Lower lobe of right lung (tissue), 2 donors: ENCODE measurements at regions not wholly inside any gene's neighbourhood (a gene's known extent, or its start where the extent isn't known, plus 50 kb on each side); places are given as distances from the start of the nearest gene placed in this dataset.

Experiments
- ATAC-seq, 2 donors: fragments of 200-7000 bp; cut with Tn5 transposase; one replicate each; pipeline ENCODE4 v1.9.1; 2020 to 2022; ENCODE audit warnings: mild to moderate bottlenecking in 2 of 2, moderate library complexity in 2 of 2
- DNase-seq: peaks from one replicate; pipeline ENCODE4 v3.0.0-alpha.2; 2020
- H3K27ac ChIP-seq: fragments of 200-600 bp; one replicate; pipeline ENCODE4 v1.8.0; 2022
- H3K27me3 ChIP-seq: fragments of 200-600 bp; one replicate; pipeline ENCODE4 v1.8.0; 2022; ENCODE audit warnings: low read depth
- H3K36me3 ChIP-seq: fragments of 200-600 bp; one replicate; pipeline ENCODE4 v1.8.0; 2022; ENCODE audit warnings: mild to moderate bottlenecking
- H3K4me1 ChIP-seq: fragments of 200-600 bp; one replicate; pipeline ENCODE4 v1.8.0; 2022
- H3K4me3 ChIP-seq: fragments of 200-600 bp; one replicate; pipeline ENCODE4 v1.8.0; 2022; ENCODE audit warnings: mild to moderate bottlenecking
- H3K9me3 ChIP-seq: fragments of 200-600 bp; one replicate; pipeline ENCODE4 v1.8.0; 2022
- CTCF ChIP-seq: fragments of 200-600 bp; IDR thresholded peaks from one replicate; pipeline ENCODE4 v1.8.0; 2022; ENCODE audit warnings: antibody characterized with exemption, mild to moderate bottlenecking
- intact Hi-C: fragments of 100-400 bp; cut with DNase I; formaldehyde crosslinking; loops from one replicate; pipeline ENCODE4 v1.11.0; 2022
- donor health status: DM: no; HTN: yes; CAD: no; lungs with severe emphysema.

GRCh38 chr4:34279011-34279410 lies 1965.3 kb downstream of the ARAP2 start:
- no peaks in the 10 kb centered on the region for H3K27me3 ChIP-seq
- ATAC-seq = no peak
- DNase-seq = no peak
- TF ChIP-seq CTCF = no peak
- intact Hi-C loops = no loop called here
- H3K4me1 ChIP-seq = no peaks in the 10 kb centered on the region
- no peak overlapping the region for H3K27ac ChIP-seq
- no peaks in the 10 kb centered on the region for H3K9me3 ChIP-seq
- no peaks in the 10 kb centered on the region for H3K36me3 ChIP-seq
- H3K4me3 ChIP-seq = no peak overlapping the region

GRCh38 chr4:34280131-34280530 lies 1964.2 kb downstream of the ARAP2 start:
- no peak for TF ChIP-seq CTCF
- no peak overlapping the region for H3K27ac ChIP-seq
- H3K4me3 ChIP-seq = no peak overlapping the region
- no peaks in the 10 kb centered on the region for H3K4me1 ChIP-seq
- ATAC-seq (no peak), DNase-seq (no peak)
- intact Hi-C loops = no loop called here
- H3K27me3 ChIP-seq = no peaks in the 10 kb centered on the region
- no peaks in the 10 kb centered on the region for H3K9me3 ChIP-seq
- H3K36me3 ChIP-seq = no peaks in the 10 kb centered on the region

- DNase-seq (no peak), ATAC-seq (no peak)
- Histone ChIP-seq H3K27ac (no peak overlapping the region), H3K9me3 (no peaks in the 10 kb centered on the region), H3K27me3 (no peaks in the 10 kb centered on the region), H3K4me3 (no peak overlapping the region), H3K4me1 (no peaks in the 10 kb centered on the region), H3K36me3 (no peaks in the 10 kb centered on the region)
- intact Hi-C loops = no loop called here
- no peak for TF ChIP-seq CTCF
These were observed 1962.5 kb downstream of the ARAP2 start for GRCh38 chr4:34281826-34282225.

GRCh38 chr4:34289489-34289888 lies 1954.8 kb downstream of the ARAP2 start:
- Histone ChIP-seq H3K4me1 (no peaks in the 10 kb centered on the region), H3K4me3 (no peak overlapping the region), H3K9me3 (no peaks in the 10 kb centered on the region), H3K27me3 (no peaks in the 10 kb centered on the region), H3K27ac (no peak overlapping the region), H3K36me3 (no peaks in the 10 kb centered on the region)
- no peak for ATAC-seq
- intact Hi-C loops = no loop called here
- DNase-seq = no peak
- no peak for TF ChIP-seq CTCF

- H3K36me3 ChIP-seq = no peaks in the 10 kb centered on the region
- intact Hi-C loops = no loop called here
- TF ChIP-seq CTCF = no peak
- no peaks in the 10 kb centered on the region for H3K27me3 ChIP-seq
- H3K27ac ChIP-seq = no peak overlapping the region
- H3K4me1 ChIP-seq = no peaks in the 10 kb centered on the region
- H3K9me3 ChIP-seq = no peaks in the 10 kb centered on the region
- no peak for ATAC-seq
- no peak overlapping the region for H3K4me3 ChIP-seq
- DNase-seq = no peak
These were observed 1954.4 kb downstream of the ARAP2 start for GRCh38 chr4:34289962-34290361.

- Histone ChIP-seq H3K27me3 (no peaks in the 10 kb centered on the region), H3K27ac (no peak overlapping the region), H3K4me3 (no peak overlapping the region), H3K9me3 (no peaks in the 10 kb centered on the region), H3K36me3 (no peaks in the 10 kb centered on the region), H3K4me1 (no peaks in the 10 kb centered on the region)
- intact Hi-C loops = no loop called here
- TF ChIP-seq CTCF = no peak
- ATAC-seq = no peak
- no peak for DNase-seq
These were observed 1950.9 kb downstream of the ARAP2 start for GRCh38 chr4:34293459-34293858.
